G401 (cell line): ENCODE measurements at regions not wholly inside any gene's neighbourhood (a gene's known extent, or its start where the extent isn't known, plus 50 kb on each side); places are given as distances from the start of the nearest gene placed in this dataset.
"Not testable (repeated sequence)": the region's sequence is repeated elsewhere in the genome, so short reads cannot be mapped to it uniquely, and the experiment has no call there.

Source experiments
- DNase-seq: peaks from one replicate; pipeline ENCODE4 v3.0.0-alpha.2; 2015; ENCODE audit warnings: low spot score
- in situ Hi-C: cut with HindIII; loops from 2 replicates; pipeline ENCODE4 v1.10.0; 2016; ENCODE audit warnings: low sequenced_read_pairs, mixed read lengths

DNA sequence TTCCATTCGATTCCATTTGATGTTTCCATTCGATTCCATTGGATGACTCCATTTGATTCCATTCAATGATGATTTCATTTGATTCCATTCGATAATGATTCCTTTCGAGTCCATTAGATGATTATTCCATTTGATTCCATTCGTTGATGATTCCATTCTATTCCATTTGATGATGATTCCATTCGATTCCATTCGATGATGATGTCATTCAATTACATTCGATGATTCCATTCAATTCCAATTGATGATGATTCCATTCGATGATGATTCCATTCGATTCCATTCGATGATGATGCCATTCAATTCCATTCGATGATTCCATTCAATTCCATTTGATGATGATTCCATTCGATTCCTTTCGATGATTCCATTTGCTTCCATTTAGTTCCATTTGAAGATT lies 635.6 kb downstream of the TP53TG3F start:
- DNase-seq, in situ Hi-C loops: not testable (repeated sequence)

DNA sequence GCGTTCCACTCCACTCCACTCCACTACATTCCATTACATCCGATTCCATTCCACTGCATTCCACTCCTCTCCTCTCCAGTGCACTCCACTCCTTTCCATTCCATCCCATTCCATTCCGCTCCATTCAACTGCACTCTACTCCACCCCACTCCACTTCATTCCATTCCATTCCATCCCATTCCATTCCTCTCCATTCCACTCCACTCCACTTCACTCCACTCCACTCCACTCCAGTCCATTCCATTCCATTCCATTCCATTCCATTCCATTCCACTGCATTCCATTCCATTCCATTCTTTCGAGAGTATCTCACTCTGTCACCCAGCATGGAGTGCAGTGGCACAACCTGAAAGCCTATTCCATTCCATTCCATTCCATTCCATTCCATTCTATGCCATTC lies 637.5 kb downstream of the TP53TG3F start:
- in situ Hi-C loops, DNase-seq: not testable (repeated sequence)

DNA sequence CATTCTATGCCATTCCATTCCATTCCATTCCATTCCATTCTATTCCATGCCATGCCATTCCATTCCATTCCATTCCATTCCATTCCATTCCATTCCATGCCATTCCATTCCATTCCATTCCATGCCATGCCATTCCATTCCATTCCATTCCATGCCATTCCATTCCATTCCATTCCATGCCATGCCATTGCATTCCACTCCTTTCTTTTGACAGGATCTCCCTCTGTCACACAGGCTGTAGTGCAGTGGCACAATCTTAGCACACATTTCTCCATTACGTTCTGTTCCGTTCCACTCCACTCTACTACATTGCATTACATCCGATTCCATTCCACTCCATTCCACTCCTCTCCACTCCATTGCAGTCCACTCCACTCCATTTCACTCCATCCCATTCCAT lies 637.9 kb downstream of the TP53TG3F start:
- DNase-seq, in situ Hi-C loops: not testable (repeated sequence)

DNA sequence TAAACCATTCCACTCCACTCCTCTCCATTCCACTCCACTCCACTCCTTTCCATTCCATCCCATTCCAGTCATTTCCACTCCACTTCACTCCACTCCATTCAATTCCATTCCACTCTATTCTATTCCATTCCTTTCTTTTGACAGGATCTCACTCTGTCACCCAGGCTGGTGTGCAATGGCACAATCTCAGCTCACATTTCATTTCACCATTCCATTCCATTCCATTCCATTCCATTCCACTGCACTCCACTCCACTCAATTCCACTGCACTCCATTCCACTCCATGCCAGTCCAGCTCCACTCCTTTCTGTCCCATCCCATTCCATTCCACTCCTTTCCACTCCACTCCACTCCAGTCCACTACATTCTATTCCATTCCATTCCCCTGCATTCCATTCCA lies 638.6 kb downstream of the TP53TG3F start:
- DNase-seq, in situ Hi-C loops: not testable (repeated sequence)

DNA sequence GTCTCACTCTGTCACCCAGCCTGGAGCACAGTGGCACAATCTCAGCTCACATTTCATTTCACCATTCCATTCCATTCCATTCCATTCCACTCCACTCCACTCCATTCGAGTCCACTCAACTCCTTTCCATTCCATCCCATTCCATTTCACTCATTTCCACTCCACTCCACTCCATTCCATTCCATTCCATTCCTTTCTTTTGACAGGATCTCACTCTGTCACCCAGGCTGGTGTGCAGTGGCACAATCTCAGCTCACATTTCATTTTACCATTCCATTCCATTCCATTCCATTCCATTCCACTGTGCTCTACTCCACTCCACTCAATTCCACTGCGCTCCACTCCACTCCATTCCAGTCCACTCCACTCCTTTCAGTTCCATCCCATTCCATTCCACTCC lies 639.6 kb downstream of the TP53TG3F start:
- DNase-seq, in situ Hi-C loops: not testable (repeated sequence)
